ENCODE measurements at regions not wholly inside any gene's neighbourhood (a gene's known extent, or its start where the extent isn't known, plus 50 kb on each side); places are given as distances from the start of the nearest gene placed in this dataset.
"Not testable (repeated sequence)": the region's sequence is repeated elsewhere in the genome, so short reads cannot be mapped to it uniquely, and the experiment has no call there.

- H3K4me3 ChIP-seq = no peak overlapping the region
- no peak overlapping the region for H3K27ac ChIP-seq
- no peaks in the 10 kb centered on the region for H3K36me3 ChIP-seq
- no peak for TF ChIP-seq POLR2AphosphoS5 (IDR thresholded peaks at IDR 0.05)
- TF ChIP-seq EP300 (IDR thresholded peaks at IDR 0.05) = no peak
- TF ChIP-seq POLR2A (IDR thresholded peaks at IDR 0.05) = no peak
- no peak for TF ChIP-seq CTCF (IDR thresholded peaks at IDR 0.05)
- WGBS, 2 donors = 86 to 88% methylated on average over 6 of the region's 6 CpGs
- H3K4me1 ChIP-seq = no peaks in the 10 kb centered on the region
- DNase-seq = no peak
- H3K9me3 ChIP-seq = no peaks in the 10 kb centered on the region
- no peaks in the 10 kb centered on the region for H3K27me3 ChIP-seq
- ATAC-seq (ENCODE audit: low FRiP score in 2 of 2) = peak in 1 of 2 donors; percentile 22
Measured at GRCh38 chr7:69208276-69208675, 390.0 kb upstream of the AUTS2 start.

- Histone ChIP-seq H3K36me3 (no peaks in the 10 kb centered on the region), H3K9me3 (no peaks in the 10 kb centered on the region), H3K4me3 (no peak overlapping the region), H3K4me1 (no peaks in the 10 kb centered on the region), H3K27ac (no peak overlapping the region), H3K27me3 (no peaks in the 10 kb centered on the region)
- WGBS, 2 donors = 90 to 91% methylated on average over 6 of the region's 6 CpGs
- peak in 1 of 2 donors; percentile 47 for ATAC-seq (ENCODE audit: low FRiP score in 2 of 2)
- DNase-seq = no peak
- TF ChIP-seq EP300 (IDR thresholded peaks at IDR 0.05) = no peak
- no peak for TF ChIP-seq CTCF (IDR thresholded peaks at IDR 0.05)
- TF ChIP-seq POLR2AphosphoS5 (IDR thresholded peaks at IDR 0.05) = no peak
- no peak for TF ChIP-seq POLR2A (IDR thresholded peaks at IDR 0.05)
Measured at GRCh38 chr7:69208848-69209247, 389.4 kb upstream of the AUTS2 start.

- 81 to 87% methylated on average over 9 to 10 of the region's 10 CpGs for WGBS, 2 donors
- no peak for TF ChIP-seq POLR2AphosphoS5 (IDR thresholded peaks at IDR 0.05)
- TF ChIP-seq CTCF (IDR thresholded peaks at IDR 0.05) = no peak
- TF ChIP-seq POLR2A (IDR thresholded peaks at IDR 0.05) = no peak
- TF ChIP-seq EP300 (IDR thresholded peaks at IDR 0.05) = no peak
- ATAC-seq (ENCODE audit: low FRiP score in 2 of 2) = no peak
- H3K9me3 ChIP-seq = no peaks in the 10 kb centered on the region
- no peaks in the 10 kb centered on the region for H3K4me1 ChIP-seq
- no peak for DNase-seq
- no peaks in the 10 kb centered on the region for H3K27me3 ChIP-seq
- H3K36me3 ChIP-seq = no peaks in the 10 kb centered on the region
- H3K27ac ChIP-seq = no peak overlapping the region
- H3K4me3 ChIP-seq = no peak overlapping the region
Measured at GRCh38 chr7:69211336-69211735, 386.9 kb upstream of the AUTS2 start.

GRCh38 chr7:69211739-69212138 lies 386.5 kb upstream of the AUTS2 start:
- Histone ChIP-seq H3K36me3 (no peaks in the 10 kb centered on the region), H3K9me3 (no peaks in the 10 kb centered on the region), H3K27me3 (no peaks in the 10 kb centered on the region), H3K4me1 (no peaks in the 10 kb centered on the region), H3K4me3 (no peak overlapping the region), H3K27ac (no peak overlapping the region)
- WGBS, 2 donors = 62 to 73% methylated on average over 6 of the region's 6 CpGs
- ATAC-seq (ENCODE audit: low FRiP score in 2 of 2) (no peak), DNase-seq (no peak)
- no peak for TF ChIP-seq EP300 (IDR thresholded peaks at IDR 0.05)
- TF ChIP-seq POLR2AphosphoS5 (IDR thresholded peaks at IDR 0.05) = no peak
- no peak for TF ChIP-seq CTCF (IDR thresholded peaks at IDR 0.05)
- TF ChIP-seq POLR2A (IDR thresholded peaks at IDR 0.05) = no peak

GRCh38 chr7:69213878-69214277 lies 384.4 kb upstream of the AUTS2 start:
- TF ChIP-seq EP300 (IDR thresholded peaks at IDR 0.05) = no peak
- no peak for TF ChIP-seq POLR2AphosphoS5 (IDR thresholded peaks at IDR 0.05)
- no peak for TF ChIP-seq CTCF (IDR thresholded peaks at IDR 0.05)
- TF ChIP-seq POLR2A (IDR thresholded peaks at IDR 0.05) = no peak
- no peak for ATAC-seq (ENCODE audit: low FRiP score in 2 of 2)
- H3K9me3 ChIP-seq = no peaks in the 10 kb centered on the region
- no peaks in the 10 kb centered on the region for H3K36me3 ChIP-seq
- no peak overlapping the region for H3K27ac ChIP-seq
- no peak for DNase-seq
- WGBS, 2 donors = 77% methylated on average over 8 of the region's 8 CpGs
- no peaks in the 10 kb centered on the region for H3K27me3 ChIP-seq
- no peak overlapping the region for H3K4me3 ChIP-seq
- no peaks in the 10 kb centered on the region for H3K4me1 ChIP-seq

- not testable (repeated sequence) for H3K4me3 ChIP-seq; H3K4me1 ChIP-seq; H3K9me3 ChIP-seq; H3K36me3 ChIP-seq; DNase-seq; H3K27ac ChIP-seq; H3K27me3 ChIP-seq; ATAC-seq (ENCODE audit: low FRiP score in 2 of 2)
- 92 to 93% methylated on average over 10 of the region's 10 CpGs for WGBS, 2 donors
Measured at GRCh38 chr7:69215516-69215915, 382.8 kb upstream of the AUTS2 start.
